HG03135 (cell line): ENCODE measurements at regions not wholly inside any gene's neighbourhood (a gene's known extent, or its start where the extent isn't known, plus 50 kb on each side); places are given as distances from the start of the nearest gene placed in this dataset.
"Not testable (repeated sequence)": the region's sequence is repeated elsewhere in the genome, so short reads cannot be mapped to it uniquely, and the experiment has no call there.

Source experiments
- ATAC-seq: cut with Tn5 transposase; IDR thresholded peaks from one replicate; pipeline ENCODE4 v1.9.1; 2021; ENCODE audit warnings: mild to moderate bottlenecking, moderate library complexity; ENCODE audit not compliant: unreplicated experiment

GRCh38 chr2:66243809-66244208 is 191.1 kb upstream of the MEIS1 start:
- not testable (repeated sequence) for ATAC-seq

GRCh38 chr2:66242888-66243287 is 192.0 kb upstream of the MEIS1 start:
- ATAC-seq: not testable (repeated sequence)

GRCh38 chr2:66242099-66242789 is 192.7 kb upstream of the MEIS1 start:
- no peak for ATAC-seq

GRCh38 chr2:66240286-66240685 is 194.6 kb upstream of the MEIS1 start:
- ATAC-seq: no peak

GRCh38 chr2:66239655-66240054 is 195.3 kb upstream of the MEIS1 start:
- ATAC-seq: no peak

GRCh38 chr2:66237803-66238379 is 197.0 kb upstream of the MEIS1 start:
- no peak for ATAC-seq

- no peak for ATAC-seq
Observed at GRCh38 chr2:66236816-66237802, 197.8 kb upstream of the MEIS1 start.

GRCh38 chr2:66236067-66236685 is 198.7 kb upstream of the MEIS1 start:
- no peak for ATAC-seq

- no peak for ATAC-seq
Observed at GRCh38 chr2:66235428-66235827, 199.5 kb upstream of the MEIS1 start.

GRCh38 chr2:66233981-66234380 is 200.9 kb upstream of the MEIS1 start:
- no peak for ATAC-seq

GRCh38 chr2:66228128-66228547 is 206.8 kb upstream of the MEIS1 start:
- ATAC-seq: no peak

GRCh38 chr2:66217039-66217585 is 217.8 kb upstream of the MEIS1 start:
- ATAC-seq: no peak

GRCh38 chr2:66212749-66213148 is 222.2 kb upstream of the MEIS1 start:
- no peak for ATAC-seq

- ATAC-seq: no peak
Observed at GRCh38 chr2:66202586-66202985, 232.3 kb upstream of the MEIS1 start.

GRCh38 chr2:66201242-66201641 is 233.7 kb upstream of the MEIS1 start:
- no peak for ATAC-seq

- ATAC-seq: no peak
Observed at GRCh38 chr2:66198873-66199272, 236.1 kb upstream of the MEIS1 start.

GRCh38 chr2:66192888-66193287 is 242.0 kb upstream of the MEIS1 start:
- ATAC-seq: no peak

- no peak for ATAC-seq
Observed at GRCh38 chr2:66191311-66191710, 243.6 kb upstream of the MEIS1 start.

- no peak for ATAC-seq
Observed at GRCh38 chr2:66189553-66189952, 245.4 kb upstream of the MEIS1 start.

GRCh38 chr2:66186537-66186936 is 248.4 kb upstream of the MEIS1 start:
- no peak for ATAC-seq

GRCh38 chr2:66185497-66186054 is 249.3 kb upstream of the MEIS1 start:
- no peak for ATAC-seq
